ENCODE measurements at regions not wholly inside any gene's neighbourhood (a gene's known extent, or its start where the extent isn't known, plus 50 kb on each side); places are given as distances from the start of the nearest gene placed in this dataset.

DNA sequence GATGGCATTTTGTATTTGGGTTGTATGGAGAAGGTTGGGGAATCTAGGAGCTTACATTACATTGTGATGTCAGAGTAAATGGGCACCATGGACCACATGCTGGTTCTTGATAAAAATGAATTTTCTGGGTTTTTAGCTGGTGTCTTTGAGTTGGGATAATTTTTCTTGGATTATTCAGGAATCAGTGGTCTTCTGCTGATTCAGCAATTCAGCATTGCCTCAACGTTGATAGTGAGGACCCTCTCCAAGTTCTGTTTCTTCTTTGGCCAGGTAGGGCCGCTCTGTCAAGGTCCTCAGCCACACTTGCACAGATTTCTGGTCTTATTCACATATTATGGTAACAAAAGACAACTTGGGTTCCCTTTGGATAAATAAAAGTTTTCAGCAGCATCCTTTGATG lies 312.0 kb upstream of the TPK1 start:
- TF ChIP-seq, protein P1, sequence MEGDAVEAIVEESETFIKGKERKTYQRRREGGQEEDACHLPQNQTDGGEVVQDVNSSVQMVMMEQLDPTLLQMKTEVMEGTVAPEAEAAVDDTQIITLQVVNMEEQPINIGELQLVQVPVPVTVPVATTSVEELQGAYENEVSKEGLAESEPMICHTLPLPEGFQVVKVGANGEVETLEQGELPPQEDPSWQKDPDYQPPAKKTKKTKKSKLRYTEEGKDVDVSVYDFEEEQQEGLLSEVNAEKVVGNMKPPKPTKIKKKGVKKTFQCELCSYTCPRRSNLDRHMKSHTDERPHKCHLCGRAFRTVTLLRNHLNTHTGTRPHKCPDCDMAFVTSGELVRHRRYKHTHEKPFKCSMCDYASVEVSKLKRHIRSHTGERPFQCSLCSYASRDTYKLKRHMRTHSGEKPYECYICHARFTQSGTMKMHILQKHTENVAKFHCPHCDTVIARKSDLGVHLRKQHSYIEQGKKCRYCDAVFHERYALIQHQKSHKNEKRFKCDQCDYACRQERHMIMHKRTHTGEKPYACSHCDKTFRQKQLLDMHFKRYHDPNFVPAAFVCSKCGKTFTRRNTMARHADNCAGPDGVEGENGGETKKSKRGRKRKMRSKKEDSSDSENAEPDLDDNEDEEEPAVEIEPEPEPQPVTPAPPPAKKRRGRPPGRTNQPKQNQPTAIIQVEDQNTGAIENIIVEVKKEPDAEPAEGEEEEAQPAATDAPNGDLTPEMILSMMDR (conservative IDR thresholded peaks at IDR 0.05 in 1 of 2, IDR thresholded peaks at IDR 0.05 in 1 of 2; ENCODE audit: extremely low read depth in 1 of 2, insufficient read depth in 1 of 2, low read depth in 1 of 2, low read length in 2 of 2), result no peak
- TF ChIP-seq EZH2 (IDR thresholded peaks at IDR 0.05; ENCODE audit: borderline replicate concordance, low read length), result no peak
